ENCODE measurements at regions not wholly inside any gene's neighbourhood (a gene's known extent, or its start where the extent isn't known, plus 50 kb on each side); places are given as distances from the start of the nearest gene placed in this dataset.

GRCh38 chr11:71188886-71189767 is 63.2 kb downstream of the SHANK2 start:
- TF ChIP-seq, protein P1, sequence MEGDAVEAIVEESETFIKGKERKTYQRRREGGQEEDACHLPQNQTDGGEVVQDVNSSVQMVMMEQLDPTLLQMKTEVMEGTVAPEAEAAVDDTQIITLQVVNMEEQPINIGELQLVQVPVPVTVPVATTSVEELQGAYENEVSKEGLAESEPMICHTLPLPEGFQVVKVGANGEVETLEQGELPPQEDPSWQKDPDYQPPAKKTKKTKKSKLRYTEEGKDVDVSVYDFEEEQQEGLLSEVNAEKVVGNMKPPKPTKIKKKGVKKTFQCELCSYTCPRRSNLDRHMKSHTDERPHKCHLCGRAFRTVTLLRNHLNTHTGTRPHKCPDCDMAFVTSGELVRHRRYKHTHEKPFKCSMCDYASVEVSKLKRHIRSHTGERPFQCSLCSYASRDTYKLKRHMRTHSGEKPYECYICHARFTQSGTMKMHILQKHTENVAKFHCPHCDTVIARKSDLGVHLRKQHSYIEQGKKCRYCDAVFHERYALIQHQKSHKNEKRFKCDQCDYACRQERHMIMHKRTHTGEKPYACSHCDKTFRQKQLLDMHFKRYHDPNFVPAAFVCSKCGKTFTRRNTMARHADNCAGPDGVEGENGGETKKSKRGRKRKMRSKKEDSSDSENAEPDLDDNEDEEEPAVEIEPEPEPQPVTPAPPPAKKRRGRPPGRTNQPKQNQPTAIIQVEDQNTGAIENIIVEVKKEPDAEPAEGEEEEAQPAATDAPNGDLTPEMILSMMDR (IDR thresholded peaks at IDR 0.05), result no peak
- no peak for TF ChIP-seq POLR2AphosphoS5 (IDR thresholded peaks at IDR 0.05)
